Bronchial epithelial cell (primary cell): ENCODE measurements at regions not wholly inside any gene's neighbourhood (a gene's known extent, or its start where the extent isn't known, plus 50 kb on each side); places are given as distances from the start of the nearest gene placed in this dataset.

Experiments
- DNase-seq: peaks from one replicate; pipeline ENCODE4 v3.0.0-alpha.2; 2010; ENCODE audit warnings: low read depth
- FAIRE-seq: peaks from 2 replicates; lab custom pipeline; 2011; peaks lifted over from hg19 to GRCh38; lab: Jason Lieb, UNC
- H3K27me3 ChIP-seq: 2 replicates; pipeline ENCODE4 v1.5.1; 2011; ENCODE audit warnings: low read length; ENCODE audit not compliant: control insufficient read depth, insufficient read depth
- H3K36me3 ChIP-seq: 2 replicates; pipeline ENCODE4 v1.5.1; 2011; ENCODE audit warnings: low read length; ENCODE audit not compliant: control insufficient read depth, insufficient read depth
- H3K4me3 ChIP-seq: 2 replicates; pipeline ENCODE4 v1.5.1; 2011; ENCODE audit warnings: mild to moderate bottlenecking, low read depth, low read length, control low read depth
- TF ChIP-seq, protein P1 (sequence below): IDR thresholded peaks from 2 replicates; pipeline ENCODE4 v1.5.1; 2011; ENCODE audit warnings: mild to moderate bottlenecking, moderate library complexity, low read length, control low read depth, inconsistent platforms; ENCODE audit not compliant: insufficient read depth, severe bottlenecking

DNA sequence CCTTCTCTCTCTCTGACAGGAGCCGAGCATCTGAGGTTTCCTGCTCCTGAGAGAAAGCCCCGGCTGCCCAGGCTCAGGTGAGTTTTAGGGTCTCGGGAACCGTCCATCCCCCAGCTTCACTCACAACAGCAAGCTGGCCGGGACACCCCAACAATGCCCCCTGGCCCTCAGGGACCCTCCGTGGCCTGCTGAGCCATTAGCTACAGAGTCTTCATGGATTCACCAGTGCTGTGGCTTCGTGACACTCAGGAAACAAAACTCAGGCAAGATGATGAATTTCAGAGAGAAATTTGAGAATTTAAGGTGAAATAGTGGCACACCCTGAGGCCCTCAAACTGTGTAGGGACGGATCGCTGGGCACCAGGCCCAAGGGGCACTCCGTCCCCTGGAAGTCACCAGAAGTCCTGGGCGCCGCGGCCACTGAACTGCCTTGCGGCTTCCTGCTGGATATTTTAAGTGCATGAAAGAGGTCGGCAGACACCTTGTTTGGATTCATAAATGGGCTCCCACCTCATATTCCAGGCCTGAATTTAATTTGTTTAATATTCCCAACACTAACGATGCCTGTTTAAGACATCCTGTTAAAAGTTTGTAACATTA lies 368.3 kb upstream of the SALL3 start:
- DNase-seq (no peak), FAIRE-seq (no peak)
- H3K4me3 ChIP-seq = no peak overlapping the region
- no peaks in the 10 kb centered on the region for H3K27me3 ChIP-seq
- TF ChIP-seq, protein P1, sequence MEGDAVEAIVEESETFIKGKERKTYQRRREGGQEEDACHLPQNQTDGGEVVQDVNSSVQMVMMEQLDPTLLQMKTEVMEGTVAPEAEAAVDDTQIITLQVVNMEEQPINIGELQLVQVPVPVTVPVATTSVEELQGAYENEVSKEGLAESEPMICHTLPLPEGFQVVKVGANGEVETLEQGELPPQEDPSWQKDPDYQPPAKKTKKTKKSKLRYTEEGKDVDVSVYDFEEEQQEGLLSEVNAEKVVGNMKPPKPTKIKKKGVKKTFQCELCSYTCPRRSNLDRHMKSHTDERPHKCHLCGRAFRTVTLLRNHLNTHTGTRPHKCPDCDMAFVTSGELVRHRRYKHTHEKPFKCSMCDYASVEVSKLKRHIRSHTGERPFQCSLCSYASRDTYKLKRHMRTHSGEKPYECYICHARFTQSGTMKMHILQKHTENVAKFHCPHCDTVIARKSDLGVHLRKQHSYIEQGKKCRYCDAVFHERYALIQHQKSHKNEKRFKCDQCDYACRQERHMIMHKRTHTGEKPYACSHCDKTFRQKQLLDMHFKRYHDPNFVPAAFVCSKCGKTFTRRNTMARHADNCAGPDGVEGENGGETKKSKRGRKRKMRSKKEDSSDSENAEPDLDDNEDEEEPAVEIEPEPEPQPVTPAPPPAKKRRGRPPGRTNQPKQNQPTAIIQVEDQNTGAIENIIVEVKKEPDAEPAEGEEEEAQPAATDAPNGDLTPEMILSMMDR = no peak
- no peaks in the 10 kb centered on the region for H3K36me3 ChIP-seq

DNA sequence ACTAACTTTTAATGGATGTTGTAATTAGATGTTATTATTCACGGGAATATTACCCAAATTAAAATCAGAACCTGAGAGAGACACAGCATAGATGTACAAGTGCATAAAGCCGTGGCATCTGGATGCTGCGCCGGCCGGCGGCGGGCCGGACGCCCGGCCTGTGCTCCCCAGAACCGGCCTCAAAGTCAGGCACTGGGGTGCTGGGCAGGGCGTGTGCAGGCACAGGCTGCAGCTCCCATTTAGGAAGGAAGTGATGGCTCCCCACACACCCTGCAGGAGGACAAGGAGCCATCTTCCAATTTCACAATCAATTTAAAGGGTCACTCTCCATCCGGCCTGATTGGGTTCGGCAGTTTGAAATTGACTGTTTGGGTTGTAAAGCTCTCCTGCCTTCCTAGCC lies 367.7 kb upstream of the SALL3 start:
- no peaks in the 10 kb centered on the region for H3K27me3 ChIP-seq
- FAIRE-seq (no peak), DNase-seq (no peak)
- TF ChIP-seq, protein P1 = no peak
- no peaks in the 10 kb centered on the region for H3K36me3 ChIP-seq
- H3K4me3 ChIP-seq = no peak overlapping the region

DNA sequence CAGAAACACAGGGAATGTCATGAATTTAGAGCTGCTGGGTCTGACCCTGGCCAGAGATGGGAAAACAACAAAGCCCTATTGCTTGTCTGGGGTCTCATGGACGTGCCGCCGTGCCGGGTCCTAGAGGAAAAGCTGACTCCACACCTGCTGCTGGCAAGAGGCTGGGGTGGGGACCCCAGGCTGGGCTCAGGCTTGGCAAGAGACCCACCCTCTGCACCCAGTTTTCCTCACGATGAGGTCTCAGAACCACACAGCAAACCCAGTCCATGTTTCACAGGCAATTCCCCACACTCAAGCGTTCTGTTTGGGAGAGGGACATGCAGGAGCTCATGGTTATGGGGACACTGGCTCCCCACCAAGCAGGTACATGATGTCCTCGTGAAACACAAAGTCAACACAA lies 367.3 kb upstream of the SALL3 start:
- Histone ChIP-seq H3K36me3 (no peaks in the 10 kb centered on the region), H3K4me3 (no peak overlapping the region), H3K27me3 (no peaks in the 10 kb centered on the region)
- TF ChIP-seq, protein P1 = no peak
- DNase-seq (no peak), FAIRE-seq (no peak)

DNA sequence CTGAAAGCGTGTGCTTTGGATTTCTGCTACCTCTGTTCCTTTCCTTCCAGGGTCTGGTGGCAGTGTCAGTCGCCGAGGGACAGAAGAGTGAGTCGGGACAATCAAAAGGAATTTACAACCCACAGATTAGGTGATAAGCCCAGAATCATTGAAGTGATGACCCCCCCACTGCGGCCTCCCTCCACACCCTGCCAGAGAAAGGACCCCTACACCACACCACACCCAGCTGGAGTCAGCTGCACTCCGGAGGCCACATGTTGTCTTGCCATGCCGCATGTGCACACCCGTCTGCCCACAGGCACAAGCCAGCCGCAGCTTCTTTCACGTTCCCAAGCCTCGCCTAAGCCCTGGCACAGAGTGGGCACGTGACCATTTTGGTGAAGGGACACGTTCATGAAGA lies 366.8 kb upstream of the SALL3 start:
- H3K36me3 ChIP-seq = no peaks in the 10 kb centered on the region
- H3K27me3 ChIP-seq = no peaks in the 10 kb centered on the region
- no peak overlapping the region for H3K4me3 ChIP-seq
- FAIRE-seq (no peak), DNase-seq (no peak)
- TF ChIP-seq, protein P1 = no peak

DNA sequence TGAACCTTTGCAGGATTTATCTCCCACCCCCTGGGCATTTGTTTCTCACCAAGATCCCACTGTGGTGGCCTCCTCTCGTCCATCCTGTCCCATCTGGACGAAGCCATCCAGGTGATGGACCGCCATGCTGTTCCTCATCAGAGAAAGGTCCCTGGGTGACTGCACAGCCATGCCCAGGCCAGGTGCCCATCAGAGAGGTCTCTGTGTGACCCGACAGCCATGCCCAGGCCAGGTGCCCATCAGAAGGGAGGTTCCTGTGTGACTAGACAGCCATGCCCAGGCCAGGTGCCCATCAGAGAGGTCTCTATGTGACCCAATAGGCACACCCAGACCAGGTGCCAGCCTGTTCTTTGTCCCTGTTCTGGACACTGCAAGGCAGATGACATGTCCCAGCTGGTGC lies 360.9 kb upstream of the SALL3 start:
- FAIRE-seq = no peak

More for the DNA sequence above, 360.9 kb upstream of the SALL3 start:
- TF ChIP-seq, protein P1 = no peak
- H3K27me3 ChIP-seq = no peaks in the 10 kb centered on the region
- H3K4me3 ChIP-seq = no peak overlapping the region
- no peak for DNase-seq
- no peaks in the 10 kb centered on the region for H3K36me3 ChIP-seq
